MM.1S (cell line): ENCODE measurements at regions not wholly inside any gene's neighbourhood (a gene's known extent, or its start where the extent isn't known, plus 50 kb on each side); places are given as distances from the start of the nearest gene placed in this dataset.

Source experiments
- CTCF ChIP-seq: fragments of 300-600 bp; sonication (generic); IDR thresholded peaks from 2 replicates; pipeline ENCODE4 v1.5.1; 2016; ENCODE audit warnings: antibody characterized with exemption, low read length, mixed read lengths
- EZH2 ChIP-seq: fragments of 300-600 bp; sonication (generic); optimal IDR thresholded peaks from 2 replicates; pipeline ENCODE3; 2017; ENCODE audit warnings: low read depth, mild to moderate bottlenecking, antibody characterized with exemption, low read length, mixed read lengths
- EZH2phosphoT487 ChIP-seq: fragments of 300-600 bp; sonication (generic); IDR thresholded peaks from 2 replicates; pipeline ENCODE4 v1.6.1; 2018; ENCODE audit warnings: antibody characterized with exemption, low read length

GRCh38 chrX:4831574-4831973 is 1118.1 kb upstream of the PRKX start:
- TF ChIP-seq CTCF: no peak
- no peak for TF ChIP-seq EZH2
- TF ChIP-seq EZH2phosphoT487: no peak
